RCC 7860 (cell line): ENCODE measurements at regions not wholly inside any gene's neighbourhood (a gene's known extent, or its start where the extent isn't known, plus 50 kb on each side); places are given as distances from the start of the nearest gene placed in this dataset.
A peak's percentile ranks its signal among the peaks of the same experiment; 100 is the strongest.
"Not testable (repeated sequence)": the region's sequence is repeated elsewhere in the genome, so short reads cannot be mapped to it uniquely, and the experiment has no call there.

Experiments used
- DNase-seq: peaks from one replicate; pipeline ENCODE4 v3.0.0-alpha.2; 2015; ENCODE audit warnings: low spot score
- FAIRE-seq: peaks from 2 replicates; lab custom pipeline; 2012; peaks lifted over from hg19 to GRCh38; lab: Jason Lieb, UNC

DNA sequence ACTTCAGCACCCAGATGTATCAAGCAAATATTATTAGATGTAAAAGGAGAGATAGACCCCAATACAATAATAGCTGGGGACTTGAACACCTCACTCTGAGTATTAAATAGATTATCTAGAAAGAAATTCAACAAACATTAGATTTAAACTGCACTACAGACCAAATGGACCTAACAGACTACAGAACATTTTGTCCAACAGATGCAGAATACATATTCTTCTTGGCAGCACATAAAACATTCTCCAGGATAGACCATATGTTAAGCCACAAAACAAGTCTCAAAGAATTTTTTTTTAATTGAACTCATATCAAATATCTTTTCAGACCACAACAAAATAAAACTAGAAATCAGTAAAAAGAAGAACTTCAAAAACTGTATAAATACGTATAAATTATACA is 130.4 kb downstream of the MTERF1 start:
- no peak for DNase-seq
- FAIRE-seq = peak; percentile 15

- FAIRE-seq (no peak), DNase-seq (no peak)
Observed at GRCh38 chr7:91752102-91752501, 128.4 kb downstream of the MTERF1 start.

DNA sequence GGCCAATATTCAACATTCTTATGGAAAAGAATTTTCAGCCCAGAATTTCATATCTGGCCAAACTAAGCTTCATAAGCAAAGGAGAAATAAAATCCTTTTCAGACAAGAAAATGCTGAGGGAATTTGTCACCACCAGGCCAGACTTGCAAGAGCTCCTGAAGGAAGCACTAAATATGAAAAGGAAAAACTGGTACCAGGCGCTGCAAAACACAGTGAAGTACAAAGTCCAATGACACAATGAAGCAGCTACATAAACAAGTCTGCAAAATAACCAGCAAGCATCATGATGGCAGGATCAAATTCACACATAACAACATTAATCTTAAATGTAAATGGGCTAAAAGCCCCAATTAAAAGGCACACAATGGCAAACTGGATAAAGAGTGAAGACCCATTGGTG is 126.2 kb downstream of the MTERF1 start:
- DNase-seq, FAIRE-seq: not testable (repeated sequence)

- FAIRE-seq, DNase-seq: not testable (repeated sequence)
Observed at GRCh38 chr7:91755121-91755520, 125.4 kb downstream of the MTERF1 start.

- FAIRE-seq (no peak), DNase-seq (no peak)
Observed at GRCh38 chr7:91759205-91759863, 121.2 kb downstream of the MTERF1 start.

DNA sequence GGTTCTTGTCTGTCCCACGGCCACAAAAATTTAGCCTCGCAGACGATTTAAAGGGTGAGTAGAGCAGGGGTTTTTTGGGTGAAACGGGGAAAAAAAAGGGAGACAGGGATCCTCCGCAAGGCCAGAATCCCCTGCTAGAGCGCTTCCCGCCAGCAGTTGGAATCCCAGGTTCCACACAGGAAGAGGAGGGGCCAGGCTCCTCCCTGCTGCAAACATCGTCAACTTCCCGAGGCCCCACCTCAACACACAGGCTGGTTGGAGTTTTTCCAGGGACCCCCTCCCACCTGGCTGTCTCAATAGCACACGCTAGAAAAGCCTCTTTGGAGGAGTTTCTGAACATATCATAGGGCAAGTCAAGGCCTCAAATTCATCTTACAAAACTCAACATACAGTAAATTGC is 112.7 kb downstream of the MTERF1 start:
- FAIRE-seq (no peak), DNase-seq (no peak)

DNA sequence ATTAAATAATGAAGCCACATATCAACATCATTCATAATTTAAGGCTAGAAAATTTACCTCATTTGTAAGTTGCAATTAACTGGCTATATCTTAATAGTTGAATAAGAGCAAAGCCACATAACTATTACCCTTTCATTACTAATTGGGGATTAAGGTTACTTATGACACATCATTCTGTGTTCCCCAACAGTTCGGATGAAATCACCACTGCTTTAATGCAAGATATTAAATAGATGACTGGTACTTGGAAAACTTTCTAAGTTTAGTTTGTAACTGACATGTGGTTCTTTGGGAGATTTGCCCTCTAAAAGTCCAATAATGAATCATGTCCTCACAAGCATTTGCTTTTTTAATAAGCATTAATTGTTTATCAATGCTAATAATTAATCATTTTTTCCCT is 109.1 kb downstream of the MTERF1 start:
- no peak for FAIRE-seq
- DNase-seq = no peak

DNA sequence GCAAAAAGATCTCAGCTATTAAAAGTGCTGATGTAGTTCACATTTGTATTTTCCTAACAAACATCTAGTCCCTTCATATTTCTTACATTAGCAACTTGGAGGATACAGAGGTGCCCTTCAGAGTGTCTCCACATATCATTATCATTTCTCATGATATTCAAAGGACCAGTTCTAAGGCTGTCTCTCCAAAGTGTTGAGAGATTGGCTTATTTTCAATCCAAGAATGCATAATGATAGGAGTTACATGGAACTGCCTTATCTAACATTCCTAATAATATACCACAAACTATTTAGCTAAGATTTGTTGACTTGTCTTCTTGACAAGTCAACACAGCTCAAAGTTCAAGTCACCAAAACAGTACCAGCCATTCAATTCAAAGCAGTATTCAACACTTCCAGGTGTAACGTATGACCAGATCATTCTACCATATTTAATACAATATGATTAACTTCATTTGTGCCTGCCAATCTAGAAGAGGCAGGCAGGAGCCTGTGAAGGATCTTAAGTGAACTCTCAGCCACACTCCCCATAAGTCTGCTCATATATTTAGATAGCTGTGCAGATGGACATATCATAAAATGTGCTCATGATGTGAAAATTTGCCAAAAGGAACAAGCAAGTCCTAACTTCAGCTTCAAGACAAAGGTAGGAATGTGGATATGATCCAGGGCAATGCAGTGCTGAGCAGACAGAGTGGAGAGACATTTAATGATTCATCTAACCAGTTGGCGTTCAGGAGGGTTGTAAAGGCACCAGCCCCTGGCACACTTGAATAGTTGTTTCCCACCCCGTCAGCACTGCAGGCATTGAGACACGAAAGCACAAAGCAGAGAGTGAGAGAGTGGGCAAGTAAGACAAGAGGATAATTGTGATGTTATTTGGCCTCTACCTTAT is 108.3 kb downstream of the MTERF1 start:
- DNase-seq (no peak), FAIRE-seq (no peak)

- DNase-seq (no peak), FAIRE-seq (no peak)
Observed at GRCh38 chr7:91776171-91776570, 104.3 kb downstream of the MTERF1 start.

GRCh38 chr7:91777522-91777921 is 103.0 kb downstream of the MTERF1 start:
- no peak for FAIRE-seq
- DNase-seq = no peak

GRCh38 chr7:91778416-91778815 is 102.1 kb downstream of the MTERF1 start:
- DNase-seq (no peak), FAIRE-seq (no peak)

- DNase-seq = no peak
- FAIRE-seq = no peak
Observed at GRCh38 chr7:91780521-91780920, 100.0 kb downstream of the MTERF1 start.

DNA sequence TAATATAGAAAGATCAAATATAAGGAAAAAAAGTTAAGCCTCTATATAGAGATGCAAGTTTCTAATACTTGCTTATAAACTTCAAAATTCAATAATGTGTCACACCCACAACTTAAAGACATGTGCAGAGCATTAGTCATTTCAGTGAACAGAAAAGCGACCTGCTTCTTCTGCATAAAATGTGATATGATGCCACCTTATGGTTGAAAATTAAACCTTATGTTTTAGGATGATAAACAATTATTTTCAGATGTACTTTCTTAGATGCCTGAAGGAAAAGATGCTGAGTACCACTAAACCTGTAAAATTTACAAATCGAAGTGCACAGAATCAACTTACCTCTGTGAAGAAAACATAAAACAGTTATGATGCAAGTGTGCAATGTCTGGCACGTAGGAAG is 96.0 kb downstream of the MTERF1 start:
- FAIRE-seq (peak; percentile 77), DNase-seq (peak; percentile 43)

- DNase-seq (no peak), FAIRE-seq (no peak)
Observed at GRCh38 chr7:91787931-91788330, 92.6 kb downstream of the MTERF1 start.

DNA sequence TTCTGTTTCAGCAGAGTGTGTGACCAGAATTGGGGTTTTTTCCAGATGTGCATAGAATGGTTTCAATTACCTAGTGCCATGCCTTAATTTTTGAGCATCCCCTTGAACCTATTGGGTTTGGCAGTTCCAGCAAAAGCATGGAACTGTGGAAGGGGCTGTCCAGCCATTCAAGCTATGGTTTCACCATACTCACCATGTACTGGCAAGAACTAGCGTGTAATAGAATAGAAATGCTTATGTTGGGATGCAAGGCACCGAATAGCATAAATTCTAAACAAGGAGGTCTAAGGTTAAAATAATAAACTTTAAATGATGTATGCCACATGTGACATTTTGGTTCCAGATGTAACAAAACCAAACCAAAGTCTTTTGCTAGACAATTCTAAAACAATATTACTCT is 91.4 kb downstream of the MTERF1 start:
- DNase-seq = no peak
- no peak for FAIRE-seq

- DNase-seq (no peak), FAIRE-seq (no peak)
Observed at GRCh38 chr7:91789558-91789957, 90.9 kb downstream of the MTERF1 start.

- not testable (repeated sequence) for FAIRE-seq
Observed at GRCh38 chr7:91790646-91791045, 89.9 kb downstream of the MTERF1 start.

DNA sequence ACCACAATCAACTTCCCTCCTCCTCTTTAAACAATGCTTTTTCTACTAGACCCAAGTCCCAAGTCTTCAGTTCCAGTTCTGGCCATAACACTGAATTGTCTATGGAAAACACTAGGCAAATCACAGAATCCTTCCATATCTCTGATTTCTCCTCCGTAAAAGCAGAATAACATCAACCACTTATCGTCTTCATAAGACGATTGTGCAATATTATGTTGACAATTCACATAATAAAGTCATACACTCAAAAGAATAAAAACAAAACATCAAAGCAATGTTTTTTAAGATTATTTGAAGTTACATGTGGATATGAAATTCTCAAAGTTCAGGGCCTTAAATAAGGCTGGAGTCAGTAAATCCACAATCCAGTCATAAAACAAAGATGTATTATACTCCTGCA is 84.4 kb downstream of the MTERF1 start:
- DNase-seq (no peak), FAIRE-seq (no peak)

More at GRCh38 chr7:91790646-91791045, 89.9 kb downstream of the MTERF1 start:
- not testable (repeated sequence) for DNase-seq

- FAIRE-seq = no peak
Observed at GRCh38 chr7:91798425-91798824, 82.1 kb downstream of the MTERF1 start.

GRCh38 chr7:91800389-91800788 is 80.1 kb downstream of the MTERF1 start:
- no peak for DNase-seq
- FAIRE-seq = no peak

More at GRCh38 chr7:91798425-91798824, 82.1 kb downstream of the MTERF1 start:
- no peak for DNase-seq

DNA sequence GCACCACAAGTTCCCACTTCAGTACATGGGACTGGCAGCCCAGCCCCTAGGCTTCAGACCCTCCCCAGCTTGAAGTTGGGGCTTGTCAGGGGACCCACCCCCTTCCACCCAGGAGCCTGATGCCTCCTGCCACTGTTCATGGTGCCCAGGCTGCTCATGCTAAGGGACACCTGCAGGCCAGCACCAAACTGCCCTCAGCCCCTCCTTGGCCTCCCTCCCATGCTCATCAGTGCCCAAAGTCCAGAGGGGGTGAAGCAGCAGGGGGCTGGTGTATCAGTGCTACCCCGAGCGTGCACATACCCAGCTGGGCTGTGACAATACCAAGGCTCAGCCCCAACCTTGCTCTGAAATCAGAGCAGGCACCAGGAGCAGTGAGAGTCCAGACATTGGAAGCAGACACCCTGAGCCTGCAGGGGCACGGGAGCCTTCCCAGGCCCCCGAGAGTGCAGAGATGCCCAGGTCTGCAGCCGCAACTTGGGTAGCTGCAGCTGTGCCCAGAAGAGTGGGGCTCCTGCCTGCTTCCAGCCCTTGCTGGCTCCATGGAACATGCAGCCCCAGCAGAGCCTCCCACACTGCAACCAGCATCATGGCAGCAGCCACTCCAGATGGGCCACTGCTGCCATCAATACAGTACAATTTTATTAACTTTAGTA is 79.0 kb downstream of the MTERF1 start:
- FAIRE-seq = no peak
- no peak for DNase-seq

DNA sequence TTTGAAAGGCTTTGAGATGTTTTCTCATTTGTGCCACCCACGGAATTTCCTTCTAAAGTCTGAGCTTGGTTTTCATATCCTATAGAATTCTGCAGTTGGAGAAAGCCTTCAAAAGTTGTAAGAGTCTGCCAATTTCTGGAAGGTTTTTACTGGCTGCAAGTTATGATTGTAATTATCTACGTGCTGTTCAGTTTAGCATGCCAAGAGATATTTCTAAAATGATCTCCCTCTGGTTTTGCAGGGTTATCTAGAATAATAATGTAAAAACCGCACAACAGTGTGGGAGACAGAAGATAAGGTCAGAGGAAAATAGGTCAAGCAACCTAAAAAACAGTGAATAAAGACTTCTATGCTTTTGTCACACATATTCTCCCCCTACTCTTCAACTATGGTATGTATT is 69.3 kb downstream of the MTERF1 start:
- DNase-seq = no peak

More for the DNA sequence above, 69.3 kb downstream of the MTERF1 start:
- FAIRE-seq = no peak
